GM23338 (cell line): ENCODE measurements at regions not wholly inside any gene's neighbourhood (a gene's known extent, or its start where the extent isn't known, plus 50 kb on each side); places are given as distances from the start of the nearest gene placed in this dataset.

ENCODE experiments used
- CREB1 ChIP-seq: fragments of 250-450 bp; sonication (Bioruptor Pico); IDR thresholded peaks from 2 replicates; pipeline ENCODE4 v1.5.0; 2020; ENCODE audit warnings: low read depth, mild to moderate bottlenecking, moderate library complexity
- CTCF ChIP-seq, 2 experiments: fragments of 200-600 bp in 1 of 2; sonication (generic) in 1 of 2; conservative IDR thresholded peaks; 2 replicates each; pipeline versions ENCODE4 v1.5.1 to v1.6.1; 2016 to 2017; ENCODE audit warnings: antibody characterized with exemption in 2 of 2, low read depth in 2 of 2, mild to moderate bottlenecking in 2 of 2, moderate library complexity in 1 of 2
- ETS1 ChIP-seq: IDR thresholded peaks from 2 replicates; pipeline ENCODE4 v1.6.1; 2016; ENCODE audit warnings: antibody characterized with exemption
- EZH2 ChIP-seq: fragments of 200-600 bp; sonication (generic); IDR thresholded peaks from one replicate; pipeline ENCODE4 v1.8.0; 2017; ENCODE audit warnings: antibody characterized with exemption, mild to moderate bottlenecking, low read depth; ENCODE audit not compliant: unreplicated experiment
- EZH2phosphoT487 ChIP-seq: fragments of 200-600 bp; sonication (generic); IDR thresholded peaks from one replicate; pipeline ENCODE4 v1.8.1; 2018; ENCODE audit warnings: antibody characterized with exemption; ENCODE audit not compliant: unreplicated experiment
- JUNB ChIP-seq: IDR thresholded peaks from one replicate; pipeline ENCODE4 v1.6.1; 2016; ENCODE audit warnings: antibody characterized with exemption; ENCODE audit not compliant: unreplicated experiment
- NANOG ChIP-seq: IDR thresholded peaks from 2 replicates; pipeline ENCODE4 v1.6.1; 2016; ENCODE audit warnings: antibody characterized with exemption, borderline replicate concordance
- POLR2AphosphoS5 ChIP-seq: IDR thresholded peaks from 2 replicates; pipeline ENCODE4 v1.6.1; 2016; ENCODE audit warnings: antibody characterized with exemption, low read depth
- REST ChIP-seq: IDR thresholded peaks from one replicate; pipeline ENCODE4 v1.6.1; 2018; ENCODE audit warnings: antibody characterized with exemption; ENCODE audit not compliant: unreplicated experiment
- STAT1 ChIP-seq: IDR thresholded peaks from one replicate; pipeline ENCODE4 v1.6.1; 2016; ENCODE audit warnings: antibody characterized with exemption; ENCODE audit not compliant: unreplicated experiment
- ZNF114 ChIP-seq: fragments of 250-450 bp; sonication (Bioruptor Pico); IDR thresholded peaks from 2 replicates; pipeline ENCODE4 v1.5.0; 2020; ENCODE audit warnings: mild to moderate bottlenecking, moderate library complexity
- ZNF331 ChIP-seq: fragments of 250-450 bp; sonication (Bioruptor Pico); IDR thresholded peaks from 2 replicates; pipeline ENCODE4 v1.5.0; 2020; ENCODE audit warnings: low read depth, mild to moderate bottlenecking, moderate library complexity
- ZNF462 ChIP-seq: fragments of 250-450 bp; sonication (Bioruptor Pico); IDR thresholded peaks from 2 replicates; pipeline ENCODE4 v1.5.0; 2020; ENCODE audit warnings: mild to moderate bottlenecking, moderate library complexity

- TF ChIP-seq CTCF (conservative IDR thresholded peaks at IDR 0.05; ENCODE audit: low read depth in 2 of 2) (no peak), ZNF114 (CRISPR knock-in tag) (no peak), ZNF462 (CRISPR knock-in tag) (no peak), POLR2AphosphoS5 (no peak), EZH2 (no peak), STAT1 (no peak), REST (no peak), ZNF331 (CRISPR knock-in tag) (no peak), CREB1 (CRISPR knock-in tag) (no peak), JUNB (no peak), EZH2phosphoT487 (no peak), NANOG (no peak), ETS1 (no peak)
Measured at GRCh38 chr1:232296461-232296860, 333.5 kb downstream of the SIPA1L2 start.
